ENCODE measurements at regions not wholly inside any gene's neighbourhood (a gene's known extent, or its start where the extent isn't known, plus 50 kb on each side); places are given as distances from the start of the nearest gene placed in this dataset.
"Not testable (repeated sequence)": the region's sequence is repeated elsewhere in the genome, so short reads cannot be mapped to it uniquely, and the experiment has no call there.

- no peak for DNase-seq (ENCODE audit: low spot score)
Observed at GRCh38 chr19:27955485-27956480, 1257.2 kb downstream of the UQCRFS1 start.

GRCh38 chr19:27942607-27943006, 1270.3 kb downstream of the UQCRFS1 start:
- DNase-seq (ENCODE audit: low spot score), result not testable (repeated sequence)

GRCh38 chr19:27936139-27936538, 1276.8 kb downstream of the UQCRFS1 start:
- no peak for DNase-seq (ENCODE audit: low spot score)

GRCh38 chr19:27935669-27936068, 1277.3 kb downstream of the UQCRFS1 start:
- no peak for DNase-seq (ENCODE audit: low spot score)

GRCh38 chr19:27929399-27929798, 1283.6 kb downstream of the UQCRFS1 start:
- no peak for DNase-seq (ENCODE audit: low spot score)

- no peak for DNase-seq (ENCODE audit: low spot score)
Observed at GRCh38 chr19:27925202-27925601, 1287.7 kb downstream of the UQCRFS1 start.

- DNase-seq (ENCODE audit: low spot score), result no peak
Observed at GRCh38 chr19:27922970-27923369, 1290.0 kb downstream of the UQCRFS1 start.

- no peak for DNase-seq (ENCODE audit: low spot score)
Observed at GRCh38 chr19:27920774-27921173, 1292.2 kb downstream of the UQCRFS1 start.

GRCh38 chr19:27918818-27919217, 1294.1 kb downstream of the UQCRFS1 start:
- DNase-seq (ENCODE audit: low spot score), result no peak

- DNase-seq (ENCODE audit: low spot score), result no peak
Observed at GRCh38 chr19:27911122-27911898, 1301.6 kb downstream of the UQCRFS1 start.

- DNase-seq (ENCODE audit: low spot score), result no peak
Observed at GRCh38 chr19:27909861-27910260, 1303.1 kb downstream of the UQCRFS1 start.

- DNase-seq (ENCODE audit: low spot score), result no peak
Observed at GRCh38 chr19:27909185-27909840, 1303.6 kb downstream of the UQCRFS1 start.

GRCh38 chr19:27906081-27906480, 1306.9 kb downstream of the UQCRFS1 start:
- no peak for DNase-seq (ENCODE audit: low spot score)

GRCh38 chr19:27905074-27905473, 1307.9 kb downstream of the UQCRFS1 start:
- no peak for DNase-seq (ENCODE audit: low spot score)

GRCh38 chr19:27901078-27901477, 1311.9 kb downstream of the UQCRFS1 start:
- no peak for DNase-seq (ENCODE audit: low spot score)

GRCh38 chr19:27896091-27896490, 1316.9 kb downstream of the UQCRFS1 start:
- no peak for DNase-seq (ENCODE audit: low spot score)

- no peak for DNase-seq (ENCODE audit: low spot score)
Observed at GRCh38 chr19:27894906-27895754, 1317.8 kb downstream of the UQCRFS1 start.

- DNase-seq (ENCODE audit: low spot score), result no peak
Observed at GRCh38 chr19:27892500-27892899, 1320.5 kb downstream of the UQCRFS1 start.

GRCh38 chr19:27891411-27891810, 1321.5 kb downstream of the UQCRFS1 start:
- DNase-seq (ENCODE audit: low spot score), result no peak

GRCh38 chr19:27890696-27891095, 1322.3 kb downstream of the UQCRFS1 start:
- no peak for DNase-seq (ENCODE audit: low spot score)

- DNase-seq (ENCODE audit: low spot score), result no peak
Observed at GRCh38 chr19:27890206-27890605, 1322.7 kb downstream of the UQCRFS1 start.

All from kidney tubule cell (primary cell).